ENCODE measurements at regions not wholly inside any gene's neighbourhood (a gene's known extent, or its start where the extent isn't known, plus 50 kb on each side); places are given as distances from the start of the nearest gene placed in this dataset.

DNA sequence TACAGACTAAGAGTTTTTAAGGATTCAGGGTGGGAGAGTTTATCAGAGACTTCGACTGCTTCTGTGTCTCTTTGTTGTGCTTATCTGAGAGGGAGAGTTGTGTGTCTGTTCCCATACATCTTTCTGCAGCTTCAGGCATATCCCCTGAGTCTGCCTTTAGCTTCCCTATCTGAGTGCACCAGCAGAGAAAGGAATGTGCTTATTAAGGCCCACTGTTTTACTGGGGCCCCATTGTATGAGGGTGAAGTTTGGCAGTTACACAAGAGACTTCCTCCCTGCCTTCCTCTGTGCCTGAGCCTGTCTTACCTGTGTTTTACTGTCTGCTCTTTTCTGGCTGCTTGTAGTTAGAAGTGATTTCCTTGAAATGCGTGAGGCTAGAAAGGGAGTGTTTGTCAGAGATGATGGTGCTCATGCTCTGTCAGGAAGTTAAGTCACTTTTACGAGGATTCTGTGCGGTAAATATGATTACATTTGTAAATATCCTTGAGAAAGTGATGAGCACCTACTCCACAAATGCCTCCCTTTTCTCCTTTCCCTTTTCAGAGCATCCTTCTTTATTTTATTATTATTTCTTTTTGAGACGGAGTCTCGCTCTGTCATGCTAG is 1228.9 kb upstream of the MIR17HG start:
- DNase-seq (ENCODE audit: low read depth): no peak

DNA sequence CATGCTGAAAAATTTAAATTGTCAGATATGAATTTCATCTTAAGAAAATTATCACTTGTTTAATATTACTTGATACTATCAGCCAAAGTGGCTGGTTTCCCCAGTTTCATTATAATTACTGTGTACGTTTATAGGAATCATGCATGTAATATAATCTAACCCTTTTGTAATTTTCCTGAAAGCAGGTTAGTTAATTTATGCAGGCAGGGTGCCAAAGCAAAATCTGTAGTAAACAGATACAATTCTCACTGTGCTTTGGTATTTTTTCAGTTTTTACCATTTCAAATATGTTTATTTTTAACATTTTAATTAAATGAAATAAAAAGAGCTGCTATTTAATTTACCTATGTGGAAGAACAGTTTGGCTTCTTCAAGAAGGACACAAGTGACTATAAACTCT is 1227.5 kb upstream of the MIR17HG start:
- DNase-seq (ENCODE audit: low read depth): no peak

DNA sequence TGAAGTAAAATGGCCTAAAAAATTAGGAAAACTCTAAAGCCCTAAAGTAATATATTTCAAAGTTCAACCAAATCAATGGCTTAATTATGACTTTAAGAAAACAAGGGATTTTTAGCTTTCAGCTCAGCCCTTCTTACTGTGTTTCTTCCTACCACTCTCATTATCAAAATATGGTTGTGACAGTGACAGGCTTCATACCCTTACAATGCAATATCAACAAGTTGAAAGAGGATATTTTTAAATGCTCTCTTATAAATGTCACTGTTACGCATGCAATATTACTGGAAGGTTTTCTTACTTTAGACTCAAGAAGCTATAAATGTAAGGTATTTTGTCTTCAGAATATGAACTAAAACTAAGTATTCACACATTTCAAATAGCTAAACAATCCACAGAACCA is 1225.7 kb upstream of the MIR17HG start:
- no peak for DNase-seq (ENCODE audit: low read depth)

DNA sequence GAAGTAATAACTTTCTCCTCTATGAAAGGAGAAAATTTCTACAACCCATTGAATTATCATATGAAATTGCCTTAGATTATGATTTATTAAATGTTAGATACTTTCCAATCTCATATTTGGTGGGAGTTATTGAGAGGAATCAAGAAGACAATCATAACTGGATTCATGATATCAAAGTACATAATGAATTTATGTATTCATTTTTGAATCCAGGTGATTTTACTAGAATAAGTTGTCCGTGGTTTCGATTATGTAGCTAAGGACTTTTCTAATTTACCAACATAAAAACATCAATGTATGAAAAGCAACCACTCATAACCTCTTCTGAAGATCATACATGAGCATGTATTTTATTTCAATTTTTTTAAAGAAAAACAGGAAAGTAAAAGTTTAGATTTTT is 1225.0 kb upstream of the MIR17HG start:
- no peak for DNase-seq (ENCODE audit: low read depth)

DNA sequence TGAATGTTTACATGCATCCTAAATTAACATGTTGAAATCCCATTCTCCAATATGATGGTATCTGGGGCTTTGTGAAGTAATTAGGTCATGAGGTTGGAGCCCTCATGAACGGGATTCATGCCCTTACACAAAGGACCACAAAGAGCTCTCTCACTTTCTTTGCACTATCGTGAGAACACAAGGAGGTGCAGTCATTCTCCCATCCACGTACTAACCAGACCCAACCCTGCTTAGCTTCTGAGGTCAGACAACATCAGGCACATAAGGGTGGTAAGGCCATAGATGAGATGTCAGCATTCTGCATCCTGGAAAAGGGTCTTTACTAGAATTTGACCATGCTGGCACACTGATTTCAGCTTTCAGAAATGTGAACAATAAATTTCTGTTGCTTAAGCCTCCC is 1211.9 kb upstream of the MIR17HG start:
- DNase-seq (ENCODE audit: low read depth): no peak

DNA sequence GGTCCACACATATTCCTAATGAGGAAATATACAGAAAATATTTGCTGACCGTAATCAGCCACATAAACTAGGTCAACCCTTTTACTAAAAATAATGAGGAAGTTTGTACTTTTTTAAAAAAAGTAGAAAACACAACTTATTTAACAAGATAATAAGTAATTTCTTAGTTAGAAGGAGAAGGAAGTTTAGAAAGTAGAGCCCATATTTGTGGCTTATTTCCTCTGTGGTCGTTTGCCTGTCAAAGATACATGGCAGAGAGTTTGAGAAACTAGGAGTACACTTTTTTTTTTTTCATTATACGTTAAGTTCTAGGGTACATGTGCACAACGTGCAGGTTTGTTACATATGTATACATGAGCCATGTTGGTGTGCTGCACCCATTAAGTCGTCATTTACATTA is 1205.2 kb upstream of the MIR17HG start:
- DNase-seq (ENCODE audit: low read depth): no peak

DNA sequence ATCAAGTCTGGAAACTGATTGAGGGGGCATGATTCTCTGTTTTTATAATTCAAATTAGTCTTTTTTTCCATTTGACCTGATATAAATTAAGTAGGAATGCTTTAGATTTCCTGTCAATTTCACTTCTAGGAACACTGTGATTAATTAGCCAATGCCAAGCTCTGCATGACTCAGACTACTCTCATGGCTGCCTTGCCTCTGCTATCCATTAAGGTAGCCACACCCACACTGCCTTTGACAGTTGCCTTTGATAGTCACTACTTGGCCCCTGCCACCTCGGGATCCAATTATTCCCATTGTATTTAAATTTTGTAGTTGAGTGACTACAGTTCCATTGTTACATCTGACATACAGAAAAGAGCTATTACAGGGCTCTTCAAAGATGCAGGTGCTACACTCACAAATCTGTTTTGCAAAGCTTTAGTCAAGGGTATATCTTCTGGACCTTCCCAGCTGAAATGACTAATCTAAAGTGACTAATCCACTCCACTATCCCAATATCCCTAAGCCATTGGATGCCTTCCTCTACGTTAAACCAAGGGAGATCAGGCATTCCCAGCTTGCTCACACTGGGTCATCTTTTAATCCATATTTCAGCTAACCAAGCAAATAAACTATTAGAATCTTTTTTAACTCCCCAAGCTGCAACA is 1193.1 kb upstream of the MIR17HG start:
- no peak for DNase-seq (ENCODE audit: low read depth)

DNA sequence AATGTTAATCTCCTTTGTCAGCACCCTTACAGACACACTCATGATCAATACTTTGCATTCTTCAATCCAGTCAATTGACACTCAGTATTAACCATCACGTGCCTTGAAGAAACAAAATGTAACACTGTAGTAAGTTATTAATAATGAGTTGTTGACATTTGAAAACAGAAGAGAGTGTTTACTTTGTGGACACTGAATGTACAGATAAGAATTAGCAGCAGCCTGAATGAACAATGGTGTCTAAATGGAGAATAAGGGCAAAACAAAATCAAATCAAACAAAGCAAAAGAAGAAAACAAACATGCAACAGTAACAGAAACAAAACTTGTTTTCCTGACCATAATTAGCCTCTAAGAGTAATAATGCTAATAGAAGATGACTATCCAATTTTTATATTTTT is 1191.1 kb upstream of the MIR17HG start:
- no peak for DNase-seq (ENCODE audit: low read depth)

DNA sequence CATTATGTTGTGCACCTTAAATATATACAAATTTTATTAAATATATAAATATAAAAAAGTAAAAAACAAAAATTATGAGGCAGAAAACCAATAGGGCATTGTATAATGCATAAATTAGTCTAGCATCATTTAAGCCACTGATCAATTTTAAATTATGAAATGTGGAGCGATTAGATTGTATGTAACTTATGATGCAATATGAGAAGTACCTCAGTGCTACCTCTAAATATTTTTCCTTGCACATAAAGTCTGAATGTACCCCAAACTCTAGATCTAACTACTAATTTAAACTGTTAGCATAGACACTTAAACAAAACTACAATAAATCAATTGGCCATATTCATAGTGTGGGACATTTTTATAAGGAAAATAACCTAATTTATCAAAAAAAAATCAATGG is 1178.5 kb upstream of the MIR17HG start:
- DNase-seq (ENCODE audit: low read depth): no peak

DNA sequence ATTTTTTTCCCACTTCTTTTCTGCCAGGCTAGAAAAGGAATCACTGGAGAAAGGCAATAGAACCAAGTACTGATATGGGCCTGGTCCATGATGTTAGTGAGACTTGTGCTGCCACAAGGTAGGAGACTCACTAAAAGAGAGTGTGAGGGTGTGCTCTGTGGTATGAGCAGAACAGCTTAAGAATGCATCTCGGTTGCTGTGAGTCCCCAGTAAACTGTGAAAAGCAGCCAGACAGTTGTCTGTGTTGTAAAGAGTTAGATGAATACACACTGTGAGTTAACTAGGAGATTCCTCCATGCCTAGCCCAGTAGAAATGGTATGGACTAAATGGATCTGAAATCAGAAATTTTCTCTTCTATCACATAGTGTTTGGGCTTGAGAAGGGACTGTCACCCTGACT is 1177.3 kb upstream of the MIR17HG start:
- no peak for DNase-seq (ENCODE audit: low read depth)

DNA sequence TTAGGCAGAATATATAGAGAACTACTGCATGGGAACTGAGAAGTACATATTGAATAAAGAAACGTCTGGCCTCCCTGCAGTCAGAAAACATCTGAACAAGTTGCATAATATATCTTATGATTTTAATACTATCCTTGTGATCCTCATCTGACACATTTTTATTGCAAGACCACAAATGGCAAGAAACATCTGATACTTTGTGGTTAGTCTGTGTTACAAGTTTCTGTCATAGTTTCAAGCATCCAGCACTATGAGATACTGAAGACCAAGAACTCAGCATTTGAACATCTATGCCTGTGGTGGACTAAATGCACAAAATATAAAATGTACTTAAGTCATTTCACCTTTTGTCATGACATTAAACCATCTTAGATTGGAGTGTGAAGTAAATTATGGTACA is 1175.8 kb upstream of the MIR17HG start:
- DNase-seq (ENCODE audit: low read depth): peak; percentile 34

DNA sequence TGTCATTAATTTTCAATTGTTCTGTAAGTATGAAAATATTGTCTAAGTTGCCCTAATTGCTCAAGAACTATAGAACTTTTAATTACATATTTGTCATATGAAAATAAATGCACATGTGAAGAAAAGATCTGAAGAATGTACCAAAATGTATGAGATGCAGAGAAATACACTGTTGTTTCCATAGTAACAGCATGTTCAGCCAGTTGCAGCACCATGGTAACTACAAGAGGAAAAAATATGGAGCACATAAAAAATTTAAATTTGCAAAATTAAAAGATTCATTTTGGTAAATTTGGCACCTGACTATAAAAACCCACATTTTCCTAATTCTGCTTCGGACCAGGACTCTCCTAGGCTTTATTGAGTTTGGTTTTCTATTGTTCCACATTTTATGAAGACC is 1170.0 kb upstream of the MIR17HG start:
- DNase-seq (ENCODE audit: low read depth): no peak

DNA sequence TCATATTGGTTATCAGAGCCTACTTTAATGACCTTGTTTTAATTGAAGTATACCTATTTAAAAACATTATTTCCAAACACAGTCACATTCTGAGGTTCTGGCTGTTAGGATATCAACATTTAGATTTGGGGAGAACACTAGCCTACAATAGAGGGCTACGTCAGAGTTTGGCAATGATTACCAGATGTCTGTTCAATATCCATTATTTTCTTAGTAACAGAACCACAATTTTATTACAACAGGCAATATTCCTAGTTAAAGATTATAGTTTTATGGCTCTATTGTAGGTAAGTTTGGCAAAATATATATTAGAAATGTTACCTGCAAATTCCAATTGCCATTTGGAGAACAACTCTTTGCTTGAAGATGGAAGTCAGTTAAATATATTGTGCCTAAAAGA is 1163.1 kb upstream of the MIR17HG start:
- DNase-seq (ENCODE audit: low read depth): no peak

DNA sequence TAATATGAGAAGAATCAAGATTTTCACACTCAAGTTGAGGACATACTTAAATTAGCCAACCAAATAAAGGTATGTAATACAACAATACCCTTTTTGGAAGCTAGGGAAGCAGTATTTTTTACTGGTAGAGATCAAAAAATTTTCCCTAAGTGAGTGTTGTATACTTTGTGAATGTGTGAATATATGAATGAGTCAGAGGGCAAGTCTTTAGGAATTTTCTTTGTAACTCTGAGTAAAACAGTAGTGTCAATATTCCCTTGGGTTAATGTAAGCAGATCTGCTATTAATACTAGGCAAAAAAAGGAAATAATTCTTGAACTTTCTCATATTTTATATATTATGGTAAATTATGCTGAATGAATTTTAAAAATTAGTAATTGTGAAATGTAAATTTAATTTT is 1161.8 kb upstream of the MIR17HG start:
- DNase-seq (ENCODE audit: low read depth): no peak

DNA sequence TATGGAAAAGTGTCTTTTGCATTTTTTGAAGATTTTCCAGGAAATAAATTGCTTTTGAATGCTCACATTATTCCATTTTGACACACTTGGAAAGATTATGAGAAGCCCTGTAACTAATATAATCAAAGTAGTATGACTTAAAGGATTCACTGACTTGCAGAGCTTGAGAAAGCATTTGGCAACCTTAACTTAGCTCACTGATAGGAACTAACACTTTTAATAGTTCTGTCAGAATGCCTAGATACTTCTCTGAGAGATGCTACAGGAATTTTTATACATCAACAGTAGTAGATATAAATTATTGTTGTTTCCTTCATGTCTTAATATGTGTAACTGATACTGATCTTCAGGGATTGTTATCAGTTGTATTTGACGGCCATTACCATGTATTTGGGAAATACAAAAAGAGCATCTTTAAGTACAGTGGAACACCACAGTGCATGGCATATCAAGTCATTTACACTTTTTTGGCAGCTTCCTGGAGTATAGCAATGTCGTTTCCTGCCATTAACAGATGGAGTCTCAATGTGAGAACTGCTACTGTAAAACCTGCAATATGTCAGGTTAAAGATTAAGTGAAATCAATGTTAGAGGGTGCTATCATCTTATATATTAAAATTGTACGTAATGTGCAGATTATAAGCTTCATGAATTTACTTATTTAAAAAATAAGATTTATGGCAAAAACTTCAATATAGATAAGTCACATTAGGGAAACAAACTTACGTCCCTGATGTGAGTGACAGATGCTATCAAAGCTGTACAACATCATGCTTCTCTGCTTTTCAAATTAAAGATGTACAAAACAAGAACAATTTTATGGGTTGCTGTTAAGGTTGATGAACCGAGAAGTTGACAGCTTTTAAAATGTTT is 1159.8 kb upstream of the MIR17HG start:
- no peak for DNase-seq (ENCODE audit: low read depth)

DNA sequence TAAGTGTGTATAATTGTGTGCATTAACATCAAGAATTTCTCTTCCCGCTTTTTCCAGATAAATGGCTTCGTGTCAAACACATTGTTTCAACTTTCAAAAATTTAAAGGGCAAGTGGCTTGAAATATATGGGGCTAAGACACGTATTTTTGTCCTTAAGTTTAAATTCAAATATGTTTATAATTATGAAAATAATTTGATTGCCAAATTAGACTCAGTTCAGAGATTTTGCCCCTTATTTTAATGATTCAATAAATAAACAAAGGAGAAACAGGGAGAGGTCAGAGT is 1159.2 kb upstream of the MIR17HG start:
- DNase-seq (ENCODE audit: low read depth): no peak

DNA sequence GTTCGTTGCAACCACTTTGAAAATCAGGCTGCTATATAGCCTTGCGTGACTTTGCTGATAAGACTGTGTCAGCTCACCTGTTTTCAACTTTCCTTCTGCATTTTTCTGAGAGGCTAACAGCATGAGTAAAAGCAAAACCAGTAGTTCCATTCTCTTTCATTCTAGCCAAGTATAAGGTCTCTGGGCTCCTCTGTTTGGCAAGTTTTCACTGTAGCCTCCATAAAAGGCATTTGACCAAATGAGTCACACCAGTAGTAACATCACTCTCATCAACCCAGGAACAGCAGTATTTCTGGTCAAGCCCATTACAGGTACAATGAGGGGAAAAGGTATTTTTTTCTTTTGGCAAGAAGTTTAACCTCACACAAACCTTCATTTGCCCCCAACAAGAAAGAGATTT is 1149.8 kb upstream of the MIR17HG start:
- peak; percentile 2 for DNase-seq (ENCODE audit: low read depth)

DNA sequence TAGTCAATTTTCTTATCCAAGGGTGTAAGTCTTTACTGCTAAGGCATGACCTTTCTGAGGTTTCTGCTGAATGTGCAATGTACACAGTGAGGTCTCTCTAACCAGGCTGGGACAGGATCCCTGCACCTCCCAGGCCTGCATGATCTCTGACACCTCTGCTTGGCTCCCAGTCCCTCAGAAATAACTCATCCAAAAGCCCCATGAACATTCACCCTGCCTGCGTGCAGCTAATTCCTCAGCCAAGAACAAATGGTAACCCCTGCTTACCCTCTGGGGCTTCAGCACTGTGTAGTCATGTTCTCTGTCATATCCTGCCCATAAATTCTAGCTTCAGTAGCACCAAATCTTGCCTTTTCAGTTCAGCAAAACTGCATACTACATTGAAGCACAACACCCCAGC is 1146.3 kb upstream of the MIR17HG start:
- DNase-seq (ENCODE audit: low read depth): peak; percentile 17

DNA sequence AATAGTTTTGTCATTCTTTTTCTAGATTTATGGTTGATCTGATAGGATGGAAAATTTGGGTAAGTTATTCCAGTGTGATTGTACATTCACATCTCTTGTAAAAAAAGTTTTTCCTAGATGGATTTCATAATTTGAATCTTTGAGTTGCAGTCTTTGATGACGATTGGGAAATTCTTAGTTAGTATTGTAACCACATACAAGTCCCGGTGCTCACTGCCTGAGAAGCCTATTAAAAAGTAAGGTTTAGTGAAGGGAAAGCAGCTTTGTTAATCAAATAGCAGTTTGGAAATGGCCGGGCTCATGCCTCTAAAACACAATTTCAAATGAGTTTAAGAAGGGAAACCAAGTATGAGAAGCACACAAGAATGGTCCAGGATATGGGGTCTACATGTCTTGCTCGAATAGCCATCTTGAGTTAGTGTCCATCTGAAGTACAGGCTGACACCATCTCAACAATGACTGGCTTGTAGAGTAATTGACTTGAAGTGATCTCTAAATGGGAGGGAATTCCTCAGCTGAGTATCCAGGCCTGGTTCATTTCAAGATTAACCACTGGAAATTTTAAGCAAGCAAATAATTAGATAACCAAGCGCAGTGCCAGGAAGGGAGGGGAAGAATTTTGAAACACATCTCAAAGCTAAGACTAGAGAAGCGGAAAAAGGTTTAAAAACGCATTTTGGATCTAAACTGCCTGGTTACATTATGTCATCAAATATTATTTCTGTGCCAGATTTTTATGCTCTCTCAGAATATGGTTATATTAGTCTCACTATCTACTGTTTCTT is 1145.6 kb upstream of the MIR17HG start:
- no peak for DNase-seq (ENCODE audit: low read depth)

DNA sequence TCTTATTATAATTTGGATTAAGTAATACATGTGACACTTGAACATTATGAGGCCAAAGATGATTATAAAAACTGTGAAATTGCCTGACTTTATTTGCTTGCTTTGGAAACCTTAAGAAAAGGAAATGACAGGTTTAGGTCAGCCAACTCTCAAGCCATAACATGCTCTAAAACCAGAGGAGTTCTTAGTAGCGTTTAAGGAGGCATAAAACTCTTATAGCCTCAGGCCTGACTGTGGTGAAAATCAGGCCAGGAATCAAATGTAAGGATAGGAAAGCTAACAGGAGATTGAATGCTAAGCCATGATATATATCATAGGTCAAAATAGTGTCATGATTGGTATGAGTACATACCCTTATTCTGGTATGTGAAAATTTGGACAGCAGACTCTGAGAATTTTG is 1142.4 kb upstream of the MIR17HG start:
- no peak for DNase-seq (ENCODE audit: low read depth)

DNA sequence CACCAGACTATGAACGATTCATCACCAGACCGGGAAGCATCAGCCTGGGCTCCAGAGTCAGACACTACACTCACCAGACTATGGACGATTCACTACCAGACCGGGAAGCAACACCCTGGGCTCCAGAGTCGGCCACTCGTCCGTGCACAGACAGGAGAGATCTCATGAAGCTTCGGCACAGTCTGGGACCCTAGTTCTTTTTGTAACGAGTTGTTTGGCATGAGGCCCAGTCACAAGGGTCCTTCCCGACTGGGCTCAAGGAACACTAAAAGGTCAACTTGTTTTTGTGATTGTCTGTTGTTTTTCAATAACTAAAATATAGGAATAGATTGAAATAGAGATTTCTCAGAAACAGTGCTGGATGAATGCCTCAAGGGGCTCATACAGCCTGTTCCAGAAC is 1141.6 kb upstream of the MIR17HG start:
- DNase-seq (ENCODE audit: low read depth): no peak

DNA sequence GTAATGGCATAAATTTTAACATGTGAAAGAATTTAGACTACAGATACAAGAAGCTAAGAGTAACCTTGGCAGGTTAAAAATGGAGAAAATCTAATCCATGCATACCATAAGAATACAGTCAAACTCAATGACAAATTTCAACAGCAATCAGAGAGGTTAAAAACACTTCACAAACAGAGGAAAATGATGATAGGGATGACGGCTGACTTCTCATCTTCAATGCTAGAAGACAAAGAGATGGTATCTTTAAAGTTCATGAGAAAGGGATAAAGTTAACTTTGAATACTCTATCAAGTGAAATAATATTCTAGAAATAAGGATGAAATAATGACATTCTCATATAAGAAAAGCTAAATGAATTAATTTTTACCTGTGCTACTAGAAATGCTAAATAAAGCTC is 1130.2 kb upstream of the MIR17HG start:
- DNase-seq (ENCODE audit: low read depth): no peak
